BLaER1 (cell line): ENCODE measurements at regions not wholly inside any gene's neighbourhood (a gene's known extent, or its start where the extent isn't known, plus 50 kb on each side); places are given as distances from the start of the nearest gene placed in this dataset.

Experiments
- H3K27ac ChIP-seq: shearing (Covaris generic); formaldehyde crosslinking; 2 replicates; pipeline ENCODE4 v1.8.1; 2022
- H3K27me3 ChIP-seq: shearing (Covaris generic); formaldehyde crosslinking; 2 replicates; pipeline ENCODE4 v1.8.1; 2022
- H3K36me3 ChIP-seq: shearing (Covaris generic); formaldehyde crosslinking; 2 replicates; pipeline ENCODE4 v1.8.1; 2022
- H3K4me1 ChIP-seq: shearing (Covaris generic); formaldehyde crosslinking; 2 replicates; pipeline ENCODE4 v1.8.1; 2022
- H3K4me2 ChIP-seq: shearing (Covaris generic); formaldehyde crosslinking; 2 replicates; pipeline ENCODE4 v1.8.1; 2022
- H3K4me3 ChIP-seq: shearing (Covaris generic); formaldehyde crosslinking; 2 replicates; pipeline ENCODE4 v1.8.1; 2022
- H3K9ac ChIP-seq: shearing (Covaris generic); formaldehyde crosslinking; 2 replicates; pipeline ENCODE4 v1.8.1; 2022
- H3K9me3 ChIP-seq: shearing (Covaris generic); formaldehyde crosslinking; 2 replicates; pipeline ENCODE4 v1.8.1; 2022
- H4K20me1 ChIP-seq: shearing (Covaris generic); formaldehyde crosslinking; 2 replicates; pipeline ENCODE4 v1.8.1; 2022
- Cebpa-rat ChIP-seq: shearing (Covaris generic); IDR thresholded peaks from 2 replicates; pipeline ENCODE4 v1.8.1; 2022

DNA sequence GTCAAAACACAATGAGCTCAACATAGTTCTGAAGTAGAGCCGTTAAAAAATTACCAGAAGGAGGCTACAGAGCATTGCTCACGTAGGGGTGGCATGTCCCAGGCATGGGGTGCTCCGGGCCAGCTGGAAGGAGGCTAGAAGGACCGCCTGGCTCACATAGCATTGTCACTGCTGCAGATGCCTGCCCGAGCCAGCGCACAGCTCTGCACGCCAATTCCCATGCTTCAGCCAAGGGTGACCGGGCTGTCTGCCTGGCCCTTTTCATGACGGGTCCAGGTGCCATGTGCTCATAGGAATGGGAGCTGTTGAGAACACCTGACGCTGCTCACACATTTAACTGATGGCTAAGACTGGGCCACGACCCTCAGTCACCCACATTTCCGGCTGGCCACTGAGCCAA lies 228.9 kb upstream of the FOXF1 start:
- Histone ChIP-seq H4K20me1 (peaks cover under 1% of the 10 kb centered on the region; the same call in 1 of the 2 replicates), H3K27me3 (peaks cover 27% of the 10 kb centered on the region), H3K4me2 (no peak overlapping the region), H3K9ac (no peak overlapping the region), H3K36me3 (no peaks in the 10 kb centered on the region), H3K4me3 (no peak overlapping the region), H3K4me1 (no peaks in the 10 kb centered on the region), H3K9me3 (no peaks in the 10 kb centered on the region), H3K27ac (no peak overlapping the region)
- TF ChIP-seq Cebpa-rat: no peak

DNA sequence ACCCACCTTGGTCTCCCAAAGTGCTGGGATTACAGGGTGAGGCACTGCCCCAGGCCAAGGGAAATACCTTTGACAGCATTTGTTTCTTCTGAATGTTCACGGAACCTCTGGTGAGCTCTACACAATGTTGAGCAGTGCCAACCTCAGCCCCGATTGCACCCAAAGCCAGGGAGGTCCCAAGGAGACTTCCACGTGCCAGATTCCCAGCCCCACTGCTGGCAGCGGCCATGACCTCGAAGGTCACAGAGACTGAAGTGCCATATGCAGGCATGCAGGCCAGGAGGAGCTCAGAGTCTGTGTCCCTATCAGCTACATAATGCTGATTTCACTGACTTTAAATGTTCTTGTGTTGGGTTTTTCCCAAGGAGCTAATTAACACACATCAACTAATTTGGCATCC lies 226.4 kb upstream of the FOXF1 start:
- Histone ChIP-seq H3K36me3 (no peaks in the 10 kb centered on the region), H3K27ac (no peak overlapping the region), H3K9ac (no peak overlapping the region), H3K4me3 (no peak overlapping the region), H3K4me1 (no peaks in the 10 kb centered on the region), H3K9me3 (no peaks in the 10 kb centered on the region), H3K4me2 (no peak overlapping the region), H4K20me1 (peaks cover 26% of the 10 kb centered on the region; the same call in 1 of the 2 replicates), H3K27me3 (peaks cover 52% of the 10 kb centered on the region)
- no peak for TF ChIP-seq Cebpa-rat

GRCh38 chr16:86285421-86285820 lies 224.9 kb upstream of the FOXF1 start:
- peaks cover 67% of the 10 kb centered on the region for H3K27me3 ChIP-seq
- H3K27ac ChIP-seq: no peak overlapping the region
- H4K20me1 ChIP-seq: peaks cover 33% of the 10 kb centered on the region; the same call in 1 of the 2 replicates
- H3K4me3 ChIP-seq: no peak overlapping the region
- no peaks in the 10 kb centered on the region for H3K9me3 ChIP-seq
- no peak overlapping the region for H3K9ac ChIP-seq
- no peaks in the 10 kb centered on the region for H3K4me1 ChIP-seq
- TF ChIP-seq Cebpa-rat: no peak
- no peak overlapping the region for H3K4me2 ChIP-seq
- no peaks in the 10 kb centered on the region for H3K36me3 ChIP-seq

DNA sequence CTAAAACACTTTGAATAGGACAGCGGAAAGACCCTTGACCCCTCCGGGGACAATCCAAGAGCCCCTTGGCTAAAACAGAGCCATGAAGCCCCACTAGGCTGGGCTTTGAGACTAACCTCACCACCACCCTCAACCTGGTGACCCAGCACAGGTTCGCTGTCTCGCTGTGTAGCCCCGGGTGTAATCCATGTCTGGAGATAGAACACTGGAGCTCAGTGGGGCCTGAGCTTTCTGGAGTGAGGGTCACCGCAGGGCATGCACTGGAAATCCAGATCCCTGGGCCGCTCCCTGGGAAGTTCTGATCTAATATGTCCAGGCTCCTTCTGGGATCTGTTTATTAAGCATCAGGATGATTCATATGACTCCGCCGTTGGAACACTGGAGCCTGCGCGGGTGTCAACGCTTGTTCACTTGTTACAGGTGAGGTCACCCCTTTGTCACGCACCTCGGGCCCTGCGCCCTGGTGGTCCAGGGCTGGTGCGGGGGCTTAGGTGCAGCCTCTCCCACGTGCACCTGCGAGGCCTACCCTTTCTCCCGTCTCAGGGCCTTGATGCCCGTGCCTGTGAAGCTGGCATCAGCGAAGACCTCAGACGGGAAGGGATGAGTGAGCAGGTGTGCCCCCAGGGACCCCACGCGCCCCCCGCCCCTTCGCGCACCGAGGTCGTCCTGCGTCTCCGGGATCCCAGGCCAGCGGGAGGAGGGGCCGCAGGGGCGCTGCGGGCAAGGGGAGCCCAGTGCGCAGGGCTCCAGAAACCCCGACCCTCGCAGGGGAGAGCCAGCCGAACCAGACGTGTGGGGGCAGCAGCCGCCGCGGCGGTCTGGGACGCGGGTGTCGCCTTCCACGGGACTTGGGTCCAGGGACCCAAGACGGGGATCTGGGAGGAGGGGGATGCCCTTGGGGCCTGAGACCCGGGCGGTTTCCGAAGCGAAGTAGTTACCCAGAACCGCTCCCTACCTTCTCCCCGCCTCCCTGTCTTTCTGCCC lies 224.1 kb upstream of the FOXF1 start:
- Histone ChIP-seq H3K4me3 (no peak overlapping the region), H4K20me1 (peaks cover 40% of the 10 kb centered on the region; the same call in 1 of the 2 replicates), H3K9ac (no peak overlapping the region), H3K9me3 (no peaks in the 10 kb centered on the region), H3K4me2 (no peak overlapping the region), H3K27ac (no peak overlapping the region), H3K27me3 (peaks cover 75% of the 10 kb centered on the region), H3K36me3 (no peaks in the 10 kb centered on the region), H3K4me1 (no peaks in the 10 kb centered on the region)
- no peak for TF ChIP-seq Cebpa-rat

DNA sequence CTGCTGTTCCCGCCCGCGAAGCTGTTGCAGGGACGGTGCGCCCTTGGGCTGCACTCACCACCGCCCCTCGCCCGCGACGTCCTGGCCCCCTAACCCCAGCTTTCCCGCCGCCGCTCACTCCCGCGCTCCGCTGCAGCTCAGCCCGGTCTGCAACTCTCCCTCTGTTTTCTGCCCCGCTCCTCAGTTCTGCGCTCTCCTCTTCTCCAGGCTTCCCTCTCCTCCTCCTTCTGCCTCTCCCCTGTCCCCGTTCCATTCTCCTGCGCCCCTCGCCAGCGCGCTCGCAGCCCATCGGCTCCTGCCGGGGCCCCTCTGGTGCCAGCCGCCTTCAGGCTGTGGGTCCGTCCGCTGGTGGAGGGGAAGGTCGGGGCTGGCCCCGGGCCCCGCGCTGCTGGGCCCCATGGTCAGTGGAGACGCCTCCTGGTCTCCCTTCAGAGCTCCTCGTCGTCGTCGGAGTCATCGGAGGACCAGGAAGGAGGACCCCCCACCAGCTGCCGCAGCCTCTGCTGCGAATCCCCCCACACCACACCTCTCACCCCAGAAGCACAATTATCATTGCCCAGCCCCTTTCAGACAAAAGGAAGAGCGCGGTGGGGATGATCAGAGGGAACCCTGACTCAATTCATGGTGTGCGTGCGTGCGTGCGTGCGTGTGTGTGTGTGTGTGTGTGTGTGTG lies 223.2 kb upstream of the FOXF1 start:
- no peaks in the 10 kb centered on the region for H3K9me3 ChIP-seq
- no peak overlapping the region for H3K27ac ChIP-seq
- peaks cover 84% of the 10 kb centered on the region for H3K27me3 ChIP-seq
- no peak for TF ChIP-seq Cebpa-rat
- H3K9ac ChIP-seq: no peak overlapping the region
- H4K20me1 ChIP-seq: peaks cover 41% of the 10 kb centered on the region; the same call in 1 of the 2 replicates
- H3K4me2 ChIP-seq: no peak overlapping the region
- H3K4me3 ChIP-seq: no peak overlapping the region
- H3K36me3 ChIP-seq: no peaks in the 10 kb centered on the region
- H3K4me1 ChIP-seq: no peaks in the 10 kb centered on the region

DNA sequence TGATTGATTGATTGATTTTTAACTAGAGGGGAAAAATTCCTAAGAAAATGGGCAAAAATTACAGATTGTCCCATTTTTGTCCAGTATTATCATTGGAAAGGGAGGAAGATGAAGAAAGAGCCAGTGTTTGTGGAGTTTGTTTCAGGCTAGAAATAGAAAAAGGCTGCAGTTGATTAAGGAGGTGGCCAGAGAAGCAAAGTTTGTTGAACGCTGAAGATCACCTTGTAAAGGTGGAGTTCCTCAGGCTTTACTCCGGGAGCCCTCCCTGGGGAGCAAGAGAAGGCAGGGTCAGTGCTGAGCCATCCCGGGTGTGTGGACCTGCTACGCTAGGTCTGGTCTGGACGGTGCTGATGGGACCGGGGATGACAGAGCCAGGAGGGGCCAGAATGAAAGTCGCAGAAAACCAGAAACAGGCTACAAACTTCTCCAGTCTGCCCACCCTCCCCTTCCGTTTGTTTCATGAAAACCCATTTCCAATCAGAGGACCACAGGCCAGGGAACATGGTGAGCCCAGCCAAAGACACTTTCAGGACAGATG lies 222.6 kb upstream of the FOXF1 start:
- no peak overlapping the region for H3K9ac ChIP-seq
- TF ChIP-seq Cebpa-rat: no peak
- H3K36me3 ChIP-seq: no peaks in the 10 kb centered on the region
- H3K4me3 ChIP-seq: no peak overlapping the region
- H3K27me3 ChIP-seq: peaks cover 90% of the 10 kb centered on the region
- H3K4me1 ChIP-seq: no peaks in the 10 kb centered on the region
- no peaks in the 10 kb centered on the region for H3K9me3 ChIP-seq
- no peak overlapping the region for H3K27ac ChIP-seq
- peaks cover 41% of the 10 kb centered on the region; the same call in 1 of the 2 replicates for H4K20me1 ChIP-seq
- no peak overlapping the region for H3K4me2 ChIP-seq

DNA sequence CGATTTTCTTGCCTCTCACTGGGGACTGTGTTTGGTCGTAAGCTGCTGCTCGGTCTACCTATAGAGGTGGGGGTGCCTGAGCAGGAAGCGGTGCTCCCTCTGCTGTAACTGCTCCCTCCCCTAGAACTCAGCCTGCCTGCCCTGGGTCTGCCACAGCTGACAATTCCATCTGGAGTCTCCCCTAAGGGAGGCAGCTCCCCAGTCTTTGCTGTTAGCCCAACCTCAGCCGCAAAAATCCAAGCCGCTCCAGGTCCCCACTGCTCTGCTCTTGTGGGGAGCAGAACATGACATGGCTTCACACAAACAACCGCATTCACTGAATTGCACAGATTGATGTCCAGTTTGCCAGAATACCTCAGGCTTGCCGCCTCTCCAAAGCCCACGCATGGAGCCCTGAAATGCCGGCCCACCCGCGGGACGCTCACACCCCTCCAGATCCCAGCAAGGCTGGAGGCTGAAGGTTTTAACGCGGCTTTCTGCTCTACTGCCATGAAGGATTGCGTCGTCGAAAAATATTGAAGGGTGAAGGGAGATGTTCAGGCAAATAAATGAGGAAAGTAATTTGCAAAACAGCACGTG lies 221.5 kb upstream of the FOXF1 start:
- peaks cover 41% of the 10 kb centered on the region; the same call in 1 of the 2 replicates for H4K20me1 ChIP-seq
- no peak for TF ChIP-seq Cebpa-rat
- no peak overlapping the region for H3K27ac ChIP-seq
- no peaks in the 10 kb centered on the region for H3K4me1 ChIP-seq
- H3K9ac ChIP-seq: no peak overlapping the region
- no peaks in the 10 kb centered on the region for H3K9me3 ChIP-seq
- no peak overlapping the region for H3K4me3 ChIP-seq
- peaks cover 94% of the 10 kb centered on the region for H3K27me3 ChIP-seq
- H3K36me3 ChIP-seq: no peaks in the 10 kb centered on the region
- H3K4me2 ChIP-seq: no peak overlapping the region

GRCh38 chr16:86289304-86289703 lies 221.0 kb upstream of the FOXF1 start:
- Histone ChIP-seq H3K27me3 (peaks cover 89% of the 10 kb centered on the region), H3K27ac (no peak overlapping the region), H3K4me3 (no peak overlapping the region), H3K4me2 (no peak overlapping the region), H4K20me1 (peaks cover 41% of the 10 kb centered on the region; the same call in 1 of the 2 replicates), H3K9me3 (no peaks in the 10 kb centered on the region), H3K4me1 (no peaks in the 10 kb centered on the region), H3K36me3 (no peaks in the 10 kb centered on the region), H3K9ac (no peak overlapping the region)
- TF ChIP-seq Cebpa-rat: no peak

DNA sequence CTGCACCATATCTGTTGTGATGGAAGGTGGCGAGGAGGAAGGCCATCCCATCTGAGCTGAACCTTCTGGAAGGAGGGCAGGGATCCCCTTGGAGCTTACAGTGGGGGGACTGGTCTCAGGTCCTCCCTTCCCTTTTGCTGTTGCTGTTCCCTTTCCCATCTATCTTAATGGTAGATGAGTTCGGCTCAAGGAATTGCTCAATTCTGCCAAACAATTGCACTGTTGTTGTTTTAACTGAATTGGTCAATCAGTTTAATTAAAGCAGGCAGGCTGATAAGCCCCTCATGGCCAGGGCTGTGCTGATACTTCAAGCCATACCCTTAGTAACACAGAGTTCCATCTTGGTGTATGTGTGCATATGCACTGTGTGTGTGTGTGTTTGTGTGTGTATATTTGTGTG lies 220.4 kb upstream of the FOXF1 start:
- Histone ChIP-seq H3K9ac (no peak overlapping the region), H3K4me3 (no peak overlapping the region), H3K27me3 (peaks cover 87% of the 10 kb centered on the region), H3K4me1 (no peaks in the 10 kb centered on the region), H3K27ac (no peak overlapping the region), H4K20me1 (peaks cover 41% of the 10 kb centered on the region; the same call in 1 of the 2 replicates), H3K9me3 (no peaks in the 10 kb centered on the region), H3K36me3 (no peaks in the 10 kb centered on the region), H3K4me2 (no peak overlapping the region)
- TF ChIP-seq Cebpa-rat: no peak
